HG03565 (cell line): ENCODE measurements at regions not wholly inside any gene's neighbourhood (a gene's known extent, or its start where the extent isn't known, plus 50 kb on each side); places are given as distances from the start of the nearest gene placed in this dataset.
A peak's percentile ranks its signal among the peaks of the same experiment; 100 is the strongest.

Experiments used
- ATAC-seq: cut with Tn5 transposase; IDR thresholded peaks from one replicate; pipeline ENCODE4 v1.9.1; 2021; ENCODE audit warnings: mild to moderate bottlenecking, moderate library complexity; ENCODE audit not compliant: unreplicated experiment

GRCh38 chr7:22627136-22627535, 99.9 kb upstream of the IL6 start:
- no peak for ATAC-seq

DNA sequence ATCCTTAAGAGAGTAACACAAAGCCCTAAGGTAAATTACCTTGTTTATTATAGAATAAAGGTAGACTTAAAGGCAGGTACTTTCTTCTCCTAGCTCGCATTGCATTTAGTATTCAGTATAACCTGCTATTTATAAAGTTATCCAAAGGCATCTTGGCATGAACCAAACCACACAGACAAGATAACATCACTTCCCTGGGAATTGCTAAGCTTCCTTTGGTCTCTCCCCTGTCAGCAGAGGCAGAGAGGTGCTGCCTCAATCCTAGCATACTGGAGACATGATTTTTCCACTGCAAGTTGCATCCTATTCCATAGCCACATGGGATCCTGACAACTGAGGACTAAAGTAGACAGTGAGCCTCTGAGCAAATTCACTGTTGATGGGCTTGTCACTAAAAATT, 101.7 kb upstream of the IL6 start:
- no peak for ATAC-seq

DNA sequence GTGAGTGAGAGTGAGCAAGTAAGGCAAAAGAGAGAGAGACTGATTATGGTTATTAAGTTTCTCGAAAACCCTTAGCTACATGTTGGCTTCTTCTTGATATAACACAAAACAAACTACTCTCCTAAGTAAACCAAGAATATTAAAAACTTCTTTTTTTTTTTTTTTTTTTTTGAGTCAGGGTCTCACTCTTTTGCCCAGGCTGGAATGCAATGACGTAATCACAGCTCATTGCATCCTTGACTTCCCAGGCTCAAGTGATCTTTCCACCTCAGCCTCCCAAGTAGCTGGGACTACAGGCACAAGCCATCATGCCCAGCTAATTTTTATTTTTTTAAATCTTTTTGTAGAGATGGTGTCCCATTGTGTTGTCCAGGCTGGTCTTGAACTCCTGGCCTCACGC, 102.2 kb upstream of the IL6 start:
- no peak for ATAC-seq

DNA sequence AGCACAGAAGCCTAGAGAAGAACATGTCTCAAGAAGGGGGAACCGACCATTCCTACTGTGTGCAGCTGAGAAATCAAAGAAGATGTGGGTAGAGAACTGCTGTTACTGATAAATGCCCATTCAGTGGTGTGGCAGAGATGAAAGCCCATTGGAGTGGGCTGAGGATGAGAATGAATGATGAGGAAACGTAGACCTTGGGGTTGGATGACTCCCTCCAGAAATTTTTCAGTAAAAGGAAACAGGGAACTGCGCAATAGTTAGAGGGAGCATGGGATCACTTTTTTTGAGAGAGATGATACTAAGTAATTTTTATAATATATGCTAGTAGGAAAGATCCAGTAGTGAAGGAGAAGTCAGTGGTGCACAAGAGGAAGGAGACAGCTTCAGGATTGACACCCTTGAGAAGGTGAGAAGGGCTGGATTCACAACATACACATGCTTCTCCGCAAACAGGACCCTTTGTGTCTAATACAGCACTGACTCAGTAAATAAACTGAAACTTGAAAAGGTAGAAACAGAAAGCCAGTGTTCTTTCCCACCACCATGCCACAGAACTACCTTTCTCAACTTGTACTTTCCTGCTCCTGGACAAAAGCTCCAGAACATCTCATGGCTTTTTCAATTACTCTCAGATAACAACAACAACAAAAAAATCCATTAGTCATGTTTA, 104.7 kb upstream of the IL6 start:
- no peak for ATAC-seq

- ATAC-seq: no peak
These were observed 108.5 kb upstream of the IL6 start for GRCh38 chr7:22618528-22618927.

DNA sequence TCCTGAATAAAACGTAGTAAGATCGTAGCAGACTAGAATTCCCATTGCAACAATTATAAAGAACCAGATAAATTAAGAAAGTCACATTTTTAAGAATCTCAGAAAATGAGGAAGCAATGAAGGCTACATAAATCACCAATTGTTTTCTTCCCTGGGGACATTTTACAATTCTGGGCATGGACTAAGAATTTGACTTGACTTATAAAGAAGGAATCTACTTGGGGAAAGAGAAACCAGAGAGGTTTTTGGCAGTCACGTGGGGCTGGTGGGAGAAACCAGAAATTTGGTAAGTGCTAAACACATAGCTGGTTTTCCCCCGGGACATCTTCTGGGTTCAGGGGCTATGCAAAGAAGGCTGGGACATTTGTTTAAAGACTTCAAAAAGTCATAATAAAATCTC, 109.8 kb upstream of the IL6 start:
- ATAC-seq: no peak

DNA sequence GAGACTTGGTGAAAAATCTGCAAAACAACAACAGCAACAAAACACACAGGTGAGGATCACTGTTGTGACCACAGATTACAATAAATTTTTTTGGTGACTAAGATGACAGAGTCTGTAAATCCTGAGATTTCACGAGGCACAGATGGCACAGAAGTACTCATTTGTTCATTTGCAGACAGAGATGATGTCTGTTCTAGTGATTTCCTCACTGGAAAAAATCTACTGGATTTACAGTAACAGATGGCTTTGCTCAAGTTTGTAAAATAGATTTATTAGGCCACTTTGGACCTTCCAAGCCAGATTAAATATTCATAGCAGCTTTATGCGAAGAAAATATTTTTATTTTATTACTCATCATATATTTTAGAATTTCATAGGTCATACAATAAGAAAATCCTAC, 113.5 kb upstream of the IL6 start:
- no peak for ATAC-seq

- ATAC-seq: no peak
These were observed 112.8 kb upstream of the STEAP1B start for GRCh38 chr7:22612776-22613175.

GRCh38 chr7:22611758-22612079, 111.7 kb upstream of the STEAP1B start:
- peak; percentile 53 for ATAC-seq

GRCh38 chr7:22610951-22611757, 111.2 kb upstream of the STEAP1B start:
- no peak for ATAC-seq

DNA sequence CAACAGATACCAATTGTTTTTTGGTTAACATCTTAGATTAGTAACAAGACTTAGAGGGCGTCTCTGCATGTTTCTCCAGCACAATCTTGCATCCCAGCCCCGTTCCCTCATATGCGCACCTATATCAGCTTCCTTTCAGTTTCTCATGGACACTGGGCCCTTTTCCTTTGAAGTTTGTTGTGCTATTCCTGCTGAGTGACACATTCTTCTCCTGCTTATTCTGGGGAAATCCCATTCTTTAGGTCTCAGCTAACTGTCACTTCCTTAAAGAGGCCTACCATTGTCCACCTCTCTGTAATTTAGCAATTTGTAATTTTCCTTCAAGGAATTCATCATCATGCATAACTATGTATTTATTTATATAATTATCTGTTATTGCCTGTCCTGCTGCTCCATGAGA, 110.3 kb upstream of the STEAP1B start:
- no peak for ATAC-seq

DNA sequence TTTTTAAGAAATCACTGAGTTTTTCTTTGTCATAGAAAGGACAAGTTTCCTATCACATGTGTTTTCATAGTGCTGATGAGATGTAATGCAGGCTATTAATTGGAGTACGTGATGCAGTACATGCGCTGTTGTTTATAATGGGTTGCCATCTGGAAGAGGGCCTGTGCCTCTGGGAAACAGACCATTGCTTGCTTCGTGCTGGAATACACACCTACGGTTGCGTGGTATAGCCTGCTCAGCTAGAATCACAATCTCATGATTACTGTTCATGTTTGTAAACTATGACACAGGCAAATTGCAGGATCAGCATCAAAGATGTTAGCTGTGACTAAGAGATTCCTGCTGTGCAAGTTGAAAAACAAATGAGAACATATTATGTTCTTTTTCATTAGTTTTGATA, 107.2 kb upstream of the STEAP1B start:
- no peak for ATAC-seq

- ATAC-seq: no peak
These were observed 104.3 kb upstream of the STEAP1B start for GRCh38 chr7:22604246-22604645.

- no peak for ATAC-seq
These were observed 102.0 kb upstream of the STEAP1B start for GRCh38 chr7:22601812-22602565.

GRCh38 chr7:22601408-22601807, 101.4 kb upstream of the STEAP1B start:
- no peak for ATAC-seq

DNA sequence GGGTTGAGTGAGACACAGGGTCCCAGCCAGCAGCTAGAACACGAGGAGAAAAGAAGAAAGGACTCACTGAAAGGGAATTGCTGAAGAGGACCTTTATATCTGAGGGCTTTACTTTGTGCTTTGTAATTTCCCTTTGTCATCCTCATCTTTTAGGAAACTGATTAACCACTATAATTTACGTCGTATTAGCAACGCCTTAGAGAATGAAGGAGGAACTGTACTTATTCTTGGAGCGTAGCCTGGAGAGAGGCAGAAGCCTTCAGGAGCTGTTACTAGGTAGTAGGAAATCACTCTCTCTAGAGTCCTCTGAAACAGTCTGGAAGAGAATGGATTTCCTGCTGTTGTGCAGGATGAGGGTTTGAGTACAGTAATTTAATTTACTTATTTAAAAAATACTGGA, 101.0 kb upstream of the STEAP1B start:
- no peak for ATAC-seq

DNA sequence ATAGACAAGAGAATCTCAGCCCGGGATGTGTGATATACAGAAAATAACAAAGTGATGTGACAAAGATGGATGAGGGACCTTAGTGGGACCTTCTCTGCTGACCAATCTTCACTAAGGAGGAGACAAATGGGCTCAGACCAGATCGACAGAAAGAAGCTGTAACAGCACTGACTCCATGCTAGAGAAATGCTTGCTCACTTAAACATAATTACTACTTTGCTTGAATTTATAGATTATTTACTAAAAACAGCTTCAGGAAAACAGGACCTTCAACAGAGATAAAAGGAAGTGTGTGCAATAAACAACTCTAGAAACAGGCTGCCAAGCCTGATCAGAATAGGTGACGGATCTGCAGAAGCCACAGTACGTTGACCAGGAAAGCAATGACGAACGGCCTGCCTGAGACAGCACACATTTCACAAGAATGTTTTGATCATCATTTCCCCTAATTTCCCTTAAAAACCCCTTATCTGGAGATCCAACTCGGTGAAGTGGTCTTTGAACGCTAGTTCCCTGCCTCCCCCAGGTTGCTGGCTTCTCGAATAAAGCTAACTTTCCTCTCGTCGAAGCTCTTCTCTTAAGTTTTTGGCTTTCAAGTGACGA, 98.4 kb upstream of the STEAP1B start:
- ATAC-seq: no peak

- ATAC-seq: no peak
These were observed 97.9 kb upstream of the STEAP1B start for GRCh38 chr7:22597844-22598243.

DNA sequence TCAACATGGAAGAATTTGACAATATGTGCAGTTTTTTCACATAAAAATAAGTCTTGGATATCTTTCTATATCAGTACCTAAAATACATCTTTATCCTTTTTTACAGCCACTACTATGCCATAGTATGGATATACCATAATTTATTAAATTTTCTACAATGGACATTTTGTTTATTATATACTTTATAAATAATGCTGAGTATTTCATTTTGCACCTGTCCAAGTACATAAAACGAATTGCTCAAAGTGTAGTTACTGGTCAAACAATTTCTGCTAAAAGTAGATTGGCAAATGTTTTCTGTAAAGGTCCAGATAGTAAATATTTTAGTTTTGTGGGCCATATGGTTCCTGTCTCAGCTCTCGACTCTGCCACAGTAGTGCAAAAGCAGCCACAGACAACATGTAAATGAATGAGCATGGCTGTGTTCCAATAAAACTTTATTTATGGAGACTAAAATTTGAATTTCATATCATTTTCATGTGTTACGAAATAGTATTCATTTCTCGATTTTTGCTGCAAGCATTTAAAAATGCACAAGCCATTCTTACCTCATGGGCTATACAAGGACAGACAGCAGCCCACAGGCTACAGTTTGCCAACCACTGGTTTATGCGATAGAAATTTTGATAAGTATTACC, 96.9 kb upstream of the STEAP1B start:
- ATAC-seq: no peak

DNA sequence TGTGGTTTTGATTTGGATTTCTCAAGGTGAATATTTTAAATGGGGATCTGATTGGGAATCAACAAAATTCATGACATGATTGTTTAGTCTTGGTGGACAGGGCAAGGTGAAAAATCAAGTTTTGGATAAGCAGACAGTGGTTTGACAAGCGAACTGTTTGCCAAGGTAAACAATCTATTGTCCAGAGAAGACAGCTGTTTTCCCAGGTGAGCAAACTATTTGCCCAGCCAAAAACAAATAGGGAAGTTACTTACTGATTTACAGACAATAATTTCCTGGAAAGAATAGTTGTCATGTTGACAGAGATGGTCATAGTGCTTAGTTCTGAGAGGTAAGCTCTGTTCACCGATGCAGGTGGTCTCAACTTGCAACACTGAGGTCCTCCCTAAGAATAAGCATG, 94.0 kb upstream of the STEAP1B start:
- ATAC-seq: no peak

- ATAC-seq: no peak
These were observed 91.3 kb upstream of the STEAP1B start for GRCh38 chr7:22591271-22591670.
